ENCODE measurements at regions not wholly inside any gene's neighbourhood (a gene's known extent, or its start where the extent isn't known, plus 50 kb on each side); places are given as distances from the start of the nearest gene placed in this dataset.

GRCh38 chr5:175162036-175162435 lies 281.9 kb downstream of the DRD1 start:
- Histone ChIP-seq H3K4me1 (no peaks in the 10 kb centered on the region), H3K36me3 (no peaks in the 10 kb centered on the region), H3K4me3 (no peak overlapping the region), H3K9me3 (no peaks in the 10 kb centered on the region), H3K27ac (no peak overlapping the region), H3K27me3 (peaks cover 0 to 4% of the 10 kb centered on the region in 2 donors)
- intact Hi-C loops (cut with DNase I) = no loop called here
- TF ChIP-seq CTCF (IDR thresholded peaks at IDR 0.05) = no peak
- no peak for ATAC-seq
- no peak for DNase-seq

GRCh38 chr5:175159956-175160355 lies 284.0 kb downstream of the DRD1 start:
- H3K27me3 ChIP-seq = peaks cover 0 to 4% of the 10 kb centered on the region in 2 donors
- intact Hi-C loops (cut with DNase I) = no loop called here
- H3K27ac ChIP-seq = peak overlapping the region in 1 of 2 donors; percentile 3
- H3K4me3 ChIP-seq = no peak overlapping the region
- peak in 2 of 4 donors; percentile 19 to 54 for DNase-seq
- no peaks in the 10 kb centered on the region for H3K9me3 ChIP-seq
- ATAC-seq = peak; percentile 47
- H3K36me3 ChIP-seq = no peaks in the 10 kb centered on the region
- no peak for TF ChIP-seq CTCF (IDR thresholded peaks at IDR 0.05)
- H3K4me1 ChIP-seq = no peaks in the 10 kb centered on the region

GRCh38 chr5:175148636-175149172 lies 295.3 kb downstream of the DRD1 start:
- Histone ChIP-seq H3K9me3 (peaks cover 0 to 52% of the 10 kb centered on the region in 2 donors), H3K4me3 (no peak overlapping the region), H3K27ac (no peak overlapping the region), H3K27me3 (no peaks in the 10 kb centered on the region), H3K36me3 (no peaks in the 10 kb centered on the region), H3K4me1 (no peaks in the 10 kb centered on the region)
- intact Hi-C loops (cut with DNase I) = no loop called here
- ATAC-seq (peak; percentile 21), DNase-seq (peak in 2 of 4 donors; percentile 44 to 70)
- TF ChIP-seq CTCF (IDR thresholded peaks at IDR 0.05) = no peak

- Histone ChIP-seq H3K4me1 (no peaks in the 10 kb centered on the region), H3K9me3 (peaks cover 0 to 45% of the 10 kb centered on the region in 2 donors), H3K27me3 (no peaks in the 10 kb centered on the region), H3K36me3 (no peaks in the 10 kb centered on the region), H3K27ac (no peak overlapping the region), H3K4me3 (no peak overlapping the region)
- DNase-seq = no peak
- ATAC-seq = no peak
- no peak for TF ChIP-seq CTCF (IDR thresholded peaks at IDR 0.05)
- intact Hi-C loops (cut with DNase I) = no loop called here
Measured at GRCh38 chr5:175146733-175147132, 297.2 kb downstream of the DRD1 start.

GRCh38 chr5:175141421-175141820 lies 302.6 kb downstream of the DRD1 start:
- no peaks in the 10 kb centered on the region for H3K27me3 ChIP-seq
- TF ChIP-seq CTCF (IDR thresholded peaks at IDR 0.05) = no peak
- intact Hi-C loops (cut with DNase I) = no loop called here

More at GRCh38 chr5:175141421-175141820, 302.6 kb downstream of the DRD1 start:
- Histone ChIP-seq H3K9me3 (peaks cover 0 to 34% of the 10 kb centered on the region in 2 donors), H3K4me3 (no peak overlapping the region), H3K4me1 (no peaks in the 10 kb centered on the region), H3K27ac (no peak overlapping the region), H3K36me3 (no peaks in the 10 kb centered on the region)
- DNase-seq (no peak), ATAC-seq (no peak)
